A549 (cell line): ENCODE measurements at regions not wholly inside any gene's neighbourhood (a gene's known extent, or its start where the extent isn't known, plus 50 kb on each side); places are given as distances from the start of the nearest gene placed in this dataset.

Source experiments
- ATAC-seq, 2 experiments: fragments of 200-7000 bp in 1 of 2; fragments of >200 bp in 1 of 2; cut with Nextera tagmentation in 1 of 2; cut with Tn5 transposase in 1 of 2; 3 replicates each; pipeline versions ENCODE4 v1.8.0 to v1.9.1; 2018 to 2020; ENCODE audit warnings: mild to moderate bottlenecking in 1 of 2, moderate library complexity in 1 of 2
- CTCF ChIA-PET: fragments of 300-600 bp; sonication (Branson Sonifier 250); formaldehyde crosslinking; extraction: SDS; loops from one replicate; lab custom pipeline; 2021; ENCODE audit warnings: antibody characterized with exemption, inconsistent platforms; lab: Yijun Ruan, JAX
- POLR2A ChIA-PET: fragments of 350-600 bp; formaldehyde crosslinking; extraction: SDS; loops from one replicate; lab custom pipeline; 2021; ENCODE audit warnings: antibody characterized with exemption, inconsistent platforms; lab: Yijun Ruan, JAX
- DNase-seq, 2 experiments: peaks; one replicate each; pipeline versions ENCODE4 v3.0.0 to v3.0.0-alpha.2; 2011 to 2016; ENCODE audit warnings: low read depth in 1 of 2, low spot score in 1 of 2
- FAIRE-seq: peaks from 2 replicates; lab custom pipeline; 2011; peaks lifted over from hg19 to GRCh38; lab: Jason Lieb, UNC
- H3K27ac ChIP-seq, 2 experiments: fragments of >200 bp; sonication (Bioruptor Twin); formaldehyde crosslinking; 3 replicates each; pipeline ENCODE4 v1.5.1; 2016 to 2017
- H3K4me1 ChIP-seq: fragments of >200 bp; sonication (Bioruptor Twin); formaldehyde crosslinking; 3 replicates; pipeline ENCODE4 v1.6.1; 2016
- H3K4me2 ChIP-seq: fragments of >200 bp; sonication (Bioruptor Twin); formaldehyde crosslinking; 3 replicates; pipeline ENCODE4 v1.6.1; 2016
- H3K4me3 ChIP-seq: fragments of >200 bp; sonication (Bioruptor Twin); formaldehyde crosslinking; 3 replicates; pipeline ENCODE4 v1.5.1; 2016
- H3K9me3 ChIP-seq: fragments of >200 bp; sonication (Bioruptor Twin); formaldehyde crosslinking; 3 replicates; pipeline ENCODE4 v1.6.1; 2016
- BHLHE40 ChIP-seq: IDR thresholded peaks from 2 replicates; pipeline ENCODE4 v1.6.1; 2012; ENCODE audit warnings: low read depth, low read length, inconsistent platforms
- CHD4 ChIP-seq: fragments of 200-600 bp; sonication (generic); IDR thresholded peaks from 2 replicates; pipeline ENCODE4 v1.6.1; 2016; ENCODE audit warnings: antibody characterized with exemption, mild to moderate bottlenecking, borderline replicate concordance
- EHF ChIP-seq: fragments of 250-450 bp; sonication (Bioruptor Pico); IDR thresholded peaks from 2 replicates; pipeline ENCODE4 v1.5.0; 2020; ENCODE audit warnings: mild to moderate bottlenecking
- ELK1 ChIP-seq: fragments of 150-350 bp; IDR thresholded peaks from 2 replicates; pipeline ENCODE4 v1.6.1; 2014; ENCODE audit warnings: low read depth, mild to moderate bottlenecking, low read length
- ESRRA ChIP-seq: fragments of 150-350 bp; IDR thresholded peaks from 2 replicates; pipeline ENCODE4 v1.6.1; 2014; ENCODE audit warnings: mild to moderate bottlenecking, low read length, borderline replicate concordance
- FOXS1 ChIP-seq: fragments of 250-450 bp; sonication (Bioruptor Pico); IDR thresholded peaks from 2 replicates; pipeline ENCODE4 v1.5.0; 2020; ENCODE audit warnings: mild to moderate bottlenecking, moderate library complexity
- GATA3 ChIP-seq: IDR thresholded peaks from 2 replicates; pipeline ENCODE4 v1.6.1; 2012; ENCODE audit warnings: borderline replicate concordance
- HES2 ChIP-seq: fragments of >200 bp; sonication (Bioruptor Twin); formaldehyde crosslinking; IDR thresholded peaks from 2 replicates; pipeline ENCODE4 v1.6.1; 2016
- HOXB5 ChIP-seq: fragments of 250-450 bp; sonication (Bioruptor Pico); IDR thresholded peaks from 2 replicates; pipeline ENCODE4 v1.5.0; 2020; ENCODE audit warnings: mild to moderate bottlenecking, moderate library complexity
- JUN ChIP-seq, 2 experiments: fragments of >200 bp; sonication (Bioruptor Twin); formaldehyde crosslinking; IDR thresholded peaks; 2 replicates in 1 of 2; 3 replicates in 1 of 2; pipeline ENCODE4 v1.6.1; 2016 to 2017
- KDM1A ChIP-seq: fragments of 200-600 bp; sonication (generic); IDR thresholded peaks from 2 replicates; pipeline ENCODE4 v1.6.1; 2016; ENCODE audit warnings: low read depth, mild to moderate bottlenecking
- MAX ChIP-seq: IDR thresholded peaks from 2 replicates; pipeline ENCODE4 v1.6.1; 2012
- MAZ ChIP-seq: fragments of 150-350 bp; IDR thresholded peaks from 2 replicates; pipeline ENCODE4 v1.6.1; 2014; ENCODE audit warnings: antibody characterized with exemption, low read depth, low read length, borderline replicate concordance
- PBX3 ChIP-seq: IDR thresholded peaks from 2 replicates; pipeline ENCODE4 v1.6.1; 2012
- RAD21 ChIP-seq, 2 experiments: fragments of >200 bp in 1 of 2; sonication (Bioruptor Twin) in 1 of 2; formaldehyde crosslinking in 1 of 2; IDR thresholded peaks in 1 of 2; conservative IDR thresholded peaks in 1 of 2; 2 replicates in 1 of 2; 3 replicates in 1 of 2; pipeline ENCODE4 v1.6.1; 2012 to 2018; ENCODE audit warnings: inconsistent platforms in 1 of 2
- RARB ChIP-seq: fragments of 250-450 bp; sonication (Bioruptor Pico); IDR thresholded peaks from 2 replicates; pipeline ENCODE4 v1.8.0; 2021; ENCODE audit warnings: mild to moderate bottlenecking, moderate library complexity
- RFX5 ChIP-seq: fragments of 450-650 bp; IDR thresholded peaks from 2 replicates; pipeline ENCODE4 v1.7.1; 2014; ENCODE audit warnings: antibody characterized with exemption, mild to moderate bottlenecking, moderate library complexity
- TP53 ChIP-seq: fragments of 250-450 bp; sonication (Bioruptor Pico); IDR thresholded peaks from 2 replicates; pipeline ENCODE4 v1.5.0; 2021; ENCODE audit warnings: mild to moderate bottlenecking, moderate library complexity
- USF2 ChIP-seq: fragments of 450-650 bp; IDR thresholded peaks from 2 replicates; pipeline ENCODE4 v1.6.1; 2014; ENCODE audit warnings: antibody characterized with exemption
- ZC3H11A ChIP-seq: fragments of 450-650 bp; IDR thresholded peaks from 2 replicates; pipeline ENCODE4 v1.6.1; 2014; ENCODE audit warnings: antibody characterized with exemption, mild to moderate bottlenecking
- ZFP36 ChIP-seq: fragments of 450-650 bp; IDR thresholded peaks from 2 replicates; pipeline ENCODE4 v1.6.1; 2014; ENCODE audit warnings: borderline replicate concordance; ENCODE audit not compliant: partially characterized antibody
- ZNF302 ChIP-seq: fragments of 250-450 bp; sonication (Bioruptor Pico); IDR thresholded peaks from 2 replicates; pipeline ENCODE4 v1.9.0; 2021; ENCODE audit warnings: inconsistent platforms, mild to moderate bottlenecking, moderate library complexity
- ZSCAN20 ChIP-seq: fragments of 250-450 bp; sonication (Bioruptor Pico); IDR thresholded peaks from 2 replicates; pipeline ENCODE4 v1.8.0; 2022; ENCODE audit warnings: mild to moderate bottlenecking, moderate library complexity
- WGBS: methylation state at CpG from one replicate; pipeline ENCODE4 v1.1.6; 2017; ENCODE audit errors: missing lambda C conversion rate; 5-methylcytosine and 5-hydroxymethylcytosine counted together

GRCh38 chr22:47990481-47990880 is 1228.0 kb downstream of the TBC1D22A start:
- ATAC-seq, result no peak
- 8% methylated on average over 3 of the region's 3 CpGs for WGBS
- Histone ChIP-seq H3K4me2 (no peak overlapping the region), H3K4me1 (no peaks in the 10 kb centered on the region)
- no peak for DNase-seq
- TF ChIP-seq ZC3H11A, result no peak
- TF ChIP-seq, all 56 proteins: peak for 0
- ChIA-PET POLR2A (no interaction called here), CTCF (interaction anchor here (0.5 kb wide), 1 partner anchor 115 kb away, joined by 3 read pairs; no protein-coding TSS in a partner anchor)
- no peak for FAIRE-seq
- Histone ChIP-seq H3K9me3 (peaks cover 14% of the 10 kb centered on the region), H3K27ac (no peak overlapping the region), H3K4me3 (no peak overlapping the region)

- DNase-seq (no peak), ATAC-seq (no peak), FAIRE-seq (no peak)
- H3K9me3 ChIP-seq, result peaks cover 14% of the 10 kb centered on the region
- H3K4me3 ChIP-seq, result no peak overlapping the region
- TF ChIP-seq HOXB5 (CRISPR knock-in tag) (no peak), RAD21 (conservative IDR thresholded peaks at IDR 0.05 in 1 of 2, IDR thresholded peaks at IDR 0.05 in 1 of 2) (no peak), USF2 (no peak), BHLHE40 (no peak), MAZ (no peak), TP53 (no peak)
- H3K4me1 ChIP-seq, result no peaks in the 10 kb centered on the region
- H3K27ac ChIP-seq, result no peak overlapping the region
- POLR2A ChIA-PET, result no interaction called here
- WGBS, result 0% methylated on average over 2 of the region's 2 CpGs
- CTCF ChIA-PET, result interaction anchor here (0.7 kb wide), 1 partner anchor 709 kb away, joined by 3 read pairs; no protein-coding TSS in a partner anchor
- H3K4me2 ChIP-seq, result no peak overlapping the region
Measured at GRCh38 chr22:47987885-47988515, 1225.5 kb downstream of the TBC1D22A start.

GRCh38 chr22:47976219-47976618 is 1213.8 kb downstream of the TBC1D22A start:
- POLR2A ChIA-PET, result no interaction called here
- 31% methylated on average over 3 of the region's 3 CpGs for WGBS
- Histone ChIP-seq H3K27ac (no peak overlapping the region), H3K9me3 (peaks cover 7% of the 10 kb centered on the region; the same call in 1 of the 3 replicates), H3K4me2 (no peak overlapping the region), H3K4me1 (no peaks in the 10 kb centered on the region)
- FAIRE-seq (no peak), ATAC-seq (no peak)
- no peak for TF ChIP-seq CHD4
- no peak for TF ChIP-seq ZNF302 (CRISPR knock-in tag)
- TF ChIP-seq ELK1, result no peak
- TF ChIP-seq MAX, result no peak
- no peak for TF ChIP-seq ZSCAN20 (CRISPR knock-in tag)
- TF ChIP-seq FOXS1 (CRISPR knock-in tag), result no peak
- no peak for TF ChIP-seq EHF
- no peak for TF ChIP-seq GATA3
- no peak for TF ChIP-seq KDM1A
- no peak for TF ChIP-seq PBX3
- no peak for TF ChIP-seq BHLHE40
- no peak for TF ChIP-seq RFX5
- TF ChIP-seq ZFP36, result no peak
- TF ChIP-seq ZC3H11A, result no peak
- no peak for TF ChIP-seq HES2
- no peak for TF ChIP-seq ESRRA
- TF ChIP-seq RARB (CRISPR knock-in tag), result no peak
- no peak for TF ChIP-seq JUN (IDR thresholded peaks at IDR 0.05)
- TF ChIP-seq, all 56 proteins: peak for 0
- H3K4me3 ChIP-seq, result no peak overlapping the region
- DNase-seq, result no peak
- CTCF ChIA-PET, result no interaction called here
